ENCODE measurements at regions not wholly inside any gene's neighbourhood (a gene's known extent, or its start where the extent isn't known, plus 50 kb on each side); places are given as distances from the start of the nearest gene placed in this dataset.
A peak's percentile ranks its signal among the peaks of the same experiment; 100 is the strongest.

DNA sequence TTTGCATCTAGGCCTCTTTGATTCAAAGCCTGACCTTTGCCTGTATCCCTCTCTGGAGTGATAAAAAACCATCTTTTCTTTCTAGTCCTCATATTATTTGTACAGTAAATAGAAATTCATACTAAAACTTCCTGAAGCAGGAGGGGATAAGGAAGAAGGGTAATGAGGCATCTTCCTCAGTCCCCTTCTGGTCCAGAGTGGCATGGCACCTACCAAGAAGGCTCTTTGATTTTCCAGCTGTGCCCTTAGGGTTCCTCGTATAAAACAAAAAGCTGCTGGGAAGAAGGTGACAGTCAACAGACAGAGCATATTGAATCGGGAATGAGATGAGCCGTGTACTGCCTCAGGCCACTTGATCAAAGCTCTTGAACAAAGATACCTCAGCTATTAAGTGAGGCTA lies 71.9 kb upstream of the SPDL1 start:
- DNase-seq (ENCODE audit: low read depth, low spot score) = no peak
- CTCF ChIA-PET = no interaction called here
- Histone ChIP-seq H3K4me3 (replicated peaks in 1 of 2; ENCODE audit: low read depth in 1 of 2, low read length in 2 of 2) (no peak overlapping the region), H3K79me2 (ENCODE audit: insufficient read depth, low read length) (no peaks in the 10 kb centered on the region), H3K4me1 (ENCODE audit: control insufficient read depth in 1 of 2, insufficient read depth in 2 of 2, low read length in 2 of 2) (no peaks in the 10 kb centered on the region), H4K20me1 (ENCODE audit: insufficient read depth) (no peaks in the 10 kb centered on the region), H3K4me2 (ENCODE audit: low read length) (no peak overlapping the region), H3K27me3 (ENCODE audit: insufficient read depth, low read length) (peaks cover 10% of the 10 kb centered on the region), H3K36me3 (ENCODE audit: control insufficient read depth in 1 of 2, insufficient read depth in 2 of 2, low read length in 2 of 2) (no peaks in the 10 kb centered on the region), H3K27ac (ENCODE audit: low read depth, low read length) (no peak overlapping the region), H3K9me2 (ENCODE audit: insufficient read depth) (no peaks in the 10 kb centered on the region), H2AFZ (ENCODE audit: low read depth, low read length, poor library complexity, severe bottlenecking) (no peak overlapping the region), H3K9ac (ENCODE audit: low read length) (no peak overlapping the region), H3K9me3 (ENCODE audit: control insufficient read depth in 1 of 2, insufficient read depth in 1 of 2, low read depth in 1 of 2, low read length in 2 of 2) (no peaks in the 10 kb centered on the region)
- intact Hi-C loops (cut with micrococcal nuclease) = no loop called here
- no TSS peak for BruUV-seq (replicated peaks)
- POLR2A ChIA-PET = no interaction called here
- no peak for ATAC-seq
- no peak for TF ChIP-seq ZNF274 (IDR thresholded peaks at IDR 0.05; ENCODE audit: low read depth, low read length)
- no peak for TF ChIP-seq ZFX (IDR thresholded peaks at IDR 0.05)
- TF ChIP-seq EZH2 (IDR thresholded peaks at IDR 0.05) = no peak
- TF ChIP-seq, protein P1, sequence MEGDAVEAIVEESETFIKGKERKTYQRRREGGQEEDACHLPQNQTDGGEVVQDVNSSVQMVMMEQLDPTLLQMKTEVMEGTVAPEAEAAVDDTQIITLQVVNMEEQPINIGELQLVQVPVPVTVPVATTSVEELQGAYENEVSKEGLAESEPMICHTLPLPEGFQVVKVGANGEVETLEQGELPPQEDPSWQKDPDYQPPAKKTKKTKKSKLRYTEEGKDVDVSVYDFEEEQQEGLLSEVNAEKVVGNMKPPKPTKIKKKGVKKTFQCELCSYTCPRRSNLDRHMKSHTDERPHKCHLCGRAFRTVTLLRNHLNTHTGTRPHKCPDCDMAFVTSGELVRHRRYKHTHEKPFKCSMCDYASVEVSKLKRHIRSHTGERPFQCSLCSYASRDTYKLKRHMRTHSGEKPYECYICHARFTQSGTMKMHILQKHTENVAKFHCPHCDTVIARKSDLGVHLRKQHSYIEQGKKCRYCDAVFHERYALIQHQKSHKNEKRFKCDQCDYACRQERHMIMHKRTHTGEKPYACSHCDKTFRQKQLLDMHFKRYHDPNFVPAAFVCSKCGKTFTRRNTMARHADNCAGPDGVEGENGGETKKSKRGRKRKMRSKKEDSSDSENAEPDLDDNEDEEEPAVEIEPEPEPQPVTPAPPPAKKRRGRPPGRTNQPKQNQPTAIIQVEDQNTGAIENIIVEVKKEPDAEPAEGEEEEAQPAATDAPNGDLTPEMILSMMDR (IDR thresholded peaks at IDR 0.05 in 2 of 3, conservative IDR thresholded peaks at IDR 0.05 in 1 of 3; ENCODE audit: borderline replicate concordance in 1 of 3, insufficient read depth in 1 of 3, low read depth in 2 of 3, low read length in 2 of 3) = peak in 1 of 3 experiments; percentile 14; a peak in 1 of 6 replicates
- no peak for TF ChIP-seq CEBPB (IDR thresholded peaks at IDR 0.05; ENCODE audit: low read depth)
- TF ChIP-seq, protein P2, sequence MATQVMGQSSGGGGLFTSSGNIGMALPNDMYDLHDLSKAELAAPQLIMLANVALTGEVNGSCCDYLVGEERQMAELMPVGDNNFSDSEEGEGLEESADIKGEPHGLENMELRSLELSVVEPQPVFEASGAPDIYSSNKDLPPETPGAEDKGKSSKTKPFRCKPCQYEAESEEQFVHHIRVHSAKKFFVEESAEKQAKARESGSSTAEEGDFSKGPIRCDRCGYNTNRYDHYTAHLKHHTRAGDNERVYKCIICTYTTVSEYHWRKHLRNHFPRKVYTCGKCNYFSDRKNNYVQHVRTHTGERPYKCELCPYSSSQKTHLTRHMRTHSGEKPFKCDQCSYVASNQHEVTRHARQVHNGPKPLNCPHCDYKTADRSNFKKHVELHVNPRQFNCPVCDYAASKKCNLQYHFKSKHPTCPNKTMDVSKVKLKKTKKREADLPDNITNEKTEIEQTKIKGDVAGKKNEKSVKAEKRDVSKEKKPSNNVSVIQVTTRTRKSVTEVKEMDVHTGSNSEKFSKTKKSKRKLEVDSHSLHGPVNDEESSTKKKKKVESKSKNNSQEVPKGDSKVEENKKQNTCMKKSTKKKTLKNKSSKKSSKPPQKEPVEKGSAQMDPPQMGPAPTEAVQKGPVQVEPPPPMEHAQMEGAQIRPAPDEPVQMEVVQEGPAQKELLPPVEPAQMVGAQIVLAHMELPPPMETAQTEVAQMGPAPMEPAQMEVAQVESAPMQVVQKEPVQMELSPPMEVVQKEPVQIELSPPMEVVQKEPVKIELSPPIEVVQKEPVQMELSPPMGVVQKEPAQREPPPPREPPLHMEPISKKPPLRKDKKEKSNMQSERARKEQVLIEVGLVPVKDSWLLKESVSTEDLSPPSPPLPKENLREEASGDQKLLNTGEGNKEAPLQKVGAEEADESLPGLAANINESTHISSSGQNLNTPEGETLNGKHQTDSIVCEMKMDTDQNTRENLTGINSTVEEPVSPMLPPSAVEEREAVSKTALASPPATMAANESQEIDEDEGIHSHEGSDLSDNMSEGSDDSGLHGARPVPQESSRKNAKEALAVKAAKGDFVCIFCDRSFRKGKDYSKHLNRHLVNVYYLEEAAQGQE (IDR thresholded peaks at IDR 0.05; ENCODE audit: low read depth) = no peak
- RAD21 ChIA-PET (ENCODE audit: low non-redundant PET in 1 of 2, low total read pairs in 2 of 2, uncharacterized antibody in 2 of 2, unreplicated experiment in 2 of 2) = no interaction called here

Data from HCT116 (cell line).